MCF 10A (cell line): ENCODE measurements at regions not wholly inside any gene's neighbourhood (a gene's known extent, or its start where the extent isn't known, plus 50 kb on each side); places are given as distances from the start of the nearest gene placed in this dataset.

Experiments
- BruUV-seq: library from RNA; stranded (reverse); fragments of 400-500 nt; replicated peaks from 2 replicates; lab custom pipeline; 2021; lab: Mats Ljungman, UMichigan
- CTCF ChIA-PET: fragments of 300-600 bp; sonication (Branson Sonifier 250); formaldehyde crosslinking; extraction: SDS; loops from one replicate; lab custom pipeline; 2021; ENCODE audit warnings: antibody characterized with exemption, inconsistent platforms; lab: Yijun Ruan, JAX
- POLR2A ChIA-PET: fragments of 300-600, 350-650 bp; sonication (Branson Sonifier 250); formaldehyde crosslinking; extraction: SDS; loops from one replicate; lab custom pipeline; 2020; ENCODE audit warnings: antibody characterized with exemption, inconsistent platforms; lab: Yijun Ruan, JAX
- DNase-seq: peaks from one replicate; pipeline ENCODE4 v3.0.0-alpha.2; 2018; ENCODE audit not compliant: unreplicated experiment
- H3K27ac Mint-ChIP-seq: one replicate; pipeline ENCODE4 v1.8.0; 2022; ENCODE audit warnings: mild to moderate bottlenecking, low read depth, mixed read lengths; ENCODE audit not compliant: unreplicated experiment
- H3K27me3 Mint-ChIP-seq: one replicate; pipeline ENCODE4 v1.8.0; 2022; ENCODE audit warnings: mixed read lengths; ENCODE audit not compliant: insufficient read depth, unreplicated experiment
- H3K36me3 Mint-ChIP-seq: one replicate; pipeline ENCODE4 v1.8.0; 2022; ENCODE audit warnings: mild to moderate bottlenecking, moderate library complexity, mixed read lengths; ENCODE audit not compliant: insufficient read depth, unreplicated experiment
- H3K4me1 Mint-ChIP-seq: one replicate; pipeline ENCODE4 v1.8.0; 2022; ENCODE audit warnings: mixed read lengths; ENCODE audit not compliant: insufficient read depth, unreplicated experiment
- H3K4me3 Mint-ChIP-seq: one replicate; pipeline ENCODE4 v1.8.0; 2022; ENCODE audit warnings: mild to moderate bottlenecking, moderate library complexity, mixed read lengths; ENCODE audit not compliant: unreplicated experiment
- H3K9me3 Mint-ChIP-seq: one replicate; pipeline ENCODE4 v1.8.0; 2022; ENCODE audit warnings: mixed read lengths; ENCODE audit not compliant: unreplicated experiment
- CTCF ChIP-seq: fragments of 200-600 bp; IDR thresholded peaks from one replicate; pipeline ENCODE4 v1.8.0; 2022; ENCODE audit warnings: antibody characterized with exemption, mild to moderate bottlenecking; ENCODE audit not compliant: unreplicated experiment
- intact Hi-C: fragments of 100-400 bp; cut with micrococcal nuclease; formaldehyde crosslinking; loops from 2 replicates; pipeline ENCODE4 v1.14.1; 2022

DNA sequence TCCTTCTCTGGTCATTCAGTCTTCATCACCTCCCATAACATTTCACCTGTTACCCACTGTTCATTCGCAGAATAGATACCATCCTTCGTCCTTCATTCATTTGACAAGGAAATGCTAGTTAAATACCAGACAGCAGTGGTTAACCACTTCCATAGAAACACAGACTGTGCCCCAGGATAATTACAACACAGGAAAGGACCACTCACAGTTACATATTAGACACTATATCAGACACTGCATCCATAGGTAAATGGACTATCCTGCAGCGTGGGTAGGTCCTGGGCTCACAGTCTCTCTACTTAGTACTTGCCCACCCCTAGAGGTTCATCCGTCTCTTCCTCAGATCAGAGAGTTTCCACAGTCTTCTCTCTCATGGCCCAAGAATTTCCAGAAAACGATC is 1044.6 kb downstream of the VRK1 start:
- Mint-ChIP-seq H3K4me3 (no peak overlapping the region), H3K9me3 (no peaks in the 10 kb centered on the region), H3K27me3 (no peaks in the 10 kb centered on the region), H3K4me1 (no peaks in the 10 kb centered on the region), H3K36me3 (no peaks in the 10 kb centered on the region), H3K27ac (no peak overlapping the region)
- DNase-seq, result no peak
- intact Hi-C loops, result no loop called here
- ChIA-PET POLR2A (no interaction called here), CTCF (no interaction called here)
- TF ChIP-seq CTCF, result no peak
- no TSS peak for BruUV-seq

GRCh38 chr14:97843066-97843465 is 1045.9 kb downstream of the VRK1 start:
- H3K27ac Mint-ChIP-seq, result no peak overlapping the region
- POLR2A ChIA-PET, result interaction anchor here (0.6 kb wide), 1 partner anchor 10 kb away, joined by 5 read pairs; no protein-coding TSS in a partner anchor
- no peaks in the 10 kb centered on the region for H3K36me3 Mint-ChIP-seq
- CTCF ChIA-PET, result interaction anchor here (0.7 to 1.0 kb wide), 2 partner anchors 12 to 13 kb away, joined by 3 read pairs; no protein-coding TSS in a partner anchor
- no TSS peak for BruUV-seq
- H3K9me3 Mint-ChIP-seq, result no peaks in the 10 kb centered on the region
- intact Hi-C loops, result no loop called here
- TF ChIP-seq CTCF, result no peak
- H3K4me3 Mint-ChIP-seq, result no peak overlapping the region
- H3K4me1 Mint-ChIP-seq, result no peaks in the 10 kb centered on the region
- no peak for DNase-seq
- no peaks in the 10 kb centered on the region for H3K27me3 Mint-ChIP-seq

DNA sequence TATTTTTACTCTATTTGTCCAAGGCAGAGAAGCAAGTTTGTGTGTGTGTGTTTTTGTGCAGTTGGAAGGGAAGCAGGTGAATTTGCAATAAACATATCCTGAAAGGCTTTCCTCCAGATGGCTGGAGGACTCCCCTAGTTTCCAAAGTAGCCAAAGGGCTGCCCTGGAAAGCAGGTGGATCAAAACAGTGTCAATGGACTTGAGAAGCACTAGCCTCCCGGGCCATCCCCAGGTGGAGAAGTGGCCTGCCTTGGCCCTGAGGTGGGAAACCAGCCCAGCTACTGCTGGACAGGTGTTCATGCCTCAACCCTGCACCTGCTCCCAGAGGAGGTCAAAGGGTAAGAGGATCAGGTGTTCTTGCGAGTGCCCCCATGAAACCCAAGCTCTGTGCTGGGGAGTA is 1046.9 kb downstream of the VRK1 start:
- intact Hi-C loops, result no loop called here
- Mint-ChIP-seq H3K27me3 (no peaks in the 10 kb centered on the region), H3K4me3 (no peak overlapping the region), H3K36me3 (no peaks in the 10 kb centered on the region), H3K4me1 (no peaks in the 10 kb centered on the region), H3K27ac (no peak overlapping the region), H3K9me3 (no peaks in the 10 kb centered on the region)
- ChIA-PET POLR2A (no interaction called here), CTCF (no interaction called here)
- BruUV-seq, result no TSS peak
- DNase-seq, result no peak
- no peak for TF ChIP-seq CTCF

DNA sequence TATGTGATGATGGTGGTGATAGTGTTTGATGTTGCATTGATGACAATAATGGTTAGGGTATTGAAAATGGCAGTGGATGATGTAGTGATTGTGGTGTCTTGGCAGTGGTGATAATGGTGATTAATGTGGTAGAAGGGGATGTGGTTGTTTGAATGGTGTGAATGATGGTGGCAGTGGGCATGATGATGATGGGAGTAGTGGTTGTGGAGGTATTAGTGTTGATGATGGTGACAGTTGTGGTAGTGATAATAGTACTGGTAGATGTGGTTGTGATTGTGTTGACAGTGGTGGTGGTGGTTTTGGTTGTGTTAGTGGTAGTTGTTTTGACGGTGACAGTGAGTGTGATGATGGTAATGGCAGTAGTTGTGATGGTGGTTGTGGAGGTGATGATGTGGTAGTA is 1049.0 kb downstream of the VRK1 start:
- ChIA-PET POLR2A (no interaction called here), CTCF (no interaction called here)
- H3K9me3 Mint-ChIP-seq, result no peaks in the 10 kb centered on the region
- no peaks in the 10 kb centered on the region for H3K36me3 Mint-ChIP-seq
- H3K4me3 Mint-ChIP-seq, result no peak overlapping the region
- intact Hi-C loops, result no loop called here
- TF ChIP-seq CTCF, result no peak
- no peak overlapping the region for H3K27ac Mint-ChIP-seq
- no peaks in the 10 kb centered on the region for H3K4me1 Mint-ChIP-seq
- no peaks in the 10 kb centered on the region for H3K27me3 Mint-ChIP-seq
- BruUV-seq, result no TSS peak
- no peak for DNase-seq
